Left ventricle myocardium inferior (tissue), 1 donor: ENCODE measurements at regions not wholly inside any gene's neighbourhood (a gene's known extent, or its start where the extent isn't known, plus 50 kb on each side); places are given as distances from the start of the nearest gene placed in this dataset.

Source experiments
- DNase-seq: peaks from one replicate; pipeline ENCODE4 v3.0.0-alpha.2; 2020
- H3K27ac ChIP-seq: fragments of 200-600 bp; replicated peaks from 2 replicates; pipeline ENCODE4 v1.8.0; 2021
- H3K27me3 ChIP-seq: fragments of 200-600 bp; 2 replicates; pipeline ENCODE4 v1.8.0; 2021; ENCODE audit warnings: low read depth
- H3K36me3 ChIP-seq: fragments of 200-600 bp; 2 replicates; pipeline ENCODE4 v1.8.0; 2021
- H3K4me1 ChIP-seq: fragments of 200-600 bp; 2 replicates; pipeline ENCODE4 v1.8.0; 2021
- H3K4me3 ChIP-seq: fragments of 200-600 bp; 2 replicates; pipeline ENCODE4 v1.8.0; 2021; ENCODE audit warnings: mild to moderate bottlenecking, moderate library complexity
- H3K9me3 ChIP-seq: fragments of 200-600 bp; replicated peaks from 2 replicates; pipeline ENCODE4 v1.8.0; 2021
- CTCF ChIP-seq: fragments of 200-600 bp; IDR thresholded peaks from 2 replicates; pipeline ENCODE4 v1.8.0; 2021; ENCODE audit warnings: antibody characterized with exemption, mild to moderate bottlenecking, borderline replicate concordance
- intact Hi-C: fragments of 100-400 bp; cut with micrococcal nuclease; formaldehyde crosslinking; loops from one replicate; pipeline ENCODE4 v1.11.0; 2022
- donor health status: DM: no; HTN: yes; CAD: no; lungs with severe emphysema.

DNA sequence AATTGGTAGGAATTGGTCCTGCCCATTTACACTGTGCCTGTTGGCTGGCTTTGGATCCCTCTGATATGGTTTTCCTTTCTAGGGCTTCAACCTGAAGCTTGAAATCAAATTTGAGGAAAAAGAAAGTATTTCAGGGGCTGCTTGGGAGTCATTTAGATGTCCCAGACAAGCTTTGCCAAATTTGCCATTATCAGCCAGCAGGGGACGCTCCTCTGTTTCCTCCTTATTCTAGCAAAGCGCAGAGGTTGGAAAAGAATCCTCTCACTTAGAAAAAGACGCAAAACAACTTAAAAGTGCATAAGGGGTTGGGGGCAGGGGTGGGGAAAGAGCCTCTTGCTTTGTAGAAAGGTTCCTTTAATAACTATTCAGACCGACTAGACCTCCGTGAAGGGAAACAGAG, 1211.1 kb upstream of the PCDH20 start:
- no peaks in the 10 kb centered on the region for H3K36me3 ChIP-seq
- no peak overlapping the region for H3K4me3 ChIP-seq
- no peak for TF ChIP-seq CTCF
- no peaks in the 10 kb centered on the region for H3K4me1 ChIP-seq
- no peak for DNase-seq
- no peaks in the 10 kb centered on the region for H3K27me3 ChIP-seq
- intact Hi-C loops = no loop called here
- peaks cover 25% of the 10 kb centered on the region for H3K9me3 ChIP-seq
- no peak overlapping the region for H3K27ac ChIP-seq

DNA sequence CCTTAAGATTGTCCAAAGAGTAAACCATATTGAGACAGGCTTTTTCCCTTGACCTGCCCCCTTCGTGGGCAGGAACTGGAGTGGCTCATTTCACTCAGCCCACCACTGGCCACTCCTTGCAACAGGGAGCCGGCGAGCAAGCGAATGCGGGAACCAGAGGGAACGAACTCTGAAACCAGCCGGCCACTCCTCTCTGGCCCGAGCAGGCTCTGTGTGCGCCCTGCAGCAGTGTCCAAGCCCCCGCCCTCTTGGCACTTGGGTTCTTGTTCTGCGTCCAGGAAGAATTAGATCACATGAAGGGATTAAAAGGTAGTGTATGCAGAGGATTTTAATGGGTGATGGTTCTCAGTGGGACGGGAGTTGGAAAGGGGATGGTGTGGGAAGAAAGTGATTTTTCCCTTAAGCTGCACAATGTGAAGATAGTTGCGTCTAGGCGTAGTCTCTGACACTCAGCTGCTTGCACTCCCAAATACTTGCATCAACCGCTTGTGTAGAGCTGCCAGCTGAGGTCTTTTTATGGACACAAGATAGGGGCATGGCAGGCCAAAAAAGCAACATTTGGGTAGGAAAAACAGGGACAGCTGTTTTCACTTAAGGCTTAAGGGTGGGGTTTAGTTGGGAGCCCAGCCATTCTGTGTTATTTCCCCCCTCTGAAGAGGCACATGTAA, 1209.7 kb upstream of the PCDH20 start:
- intact Hi-C loops = no loop called here
- TF ChIP-seq CTCF = no peak
- Histone ChIP-seq H3K27ac (no peak overlapping the region), H3K27me3 (no peaks in the 10 kb centered on the region), H3K4me3 (no peak overlapping the region), H3K9me3 (peaks cover 38% of the 10 kb centered on the region), H3K36me3 (no peaks in the 10 kb centered on the region), H3K4me1 (no peaks in the 10 kb centered on the region)
- DNase-seq = no peak

DNA sequence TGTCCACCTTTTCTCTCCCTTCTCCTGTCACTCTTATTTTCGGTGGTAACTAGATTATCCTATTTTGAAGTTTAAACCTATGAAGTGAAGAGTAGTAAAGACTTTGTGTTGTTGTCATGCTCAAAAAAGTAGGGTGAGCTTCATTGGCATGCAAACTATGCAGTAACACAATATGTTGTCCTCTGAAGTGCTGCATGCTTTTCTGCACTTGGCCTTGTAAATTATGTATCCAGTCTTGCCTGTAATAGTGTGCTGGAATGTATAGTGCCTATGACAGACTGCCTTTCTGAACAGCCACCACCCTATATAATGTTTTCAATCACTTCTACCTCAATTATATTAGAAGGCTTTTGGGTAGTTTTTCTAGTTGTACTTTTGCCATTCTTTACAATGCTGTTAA, 1198.2 kb upstream of the PCDH20 start:
- H3K4me3 ChIP-seq = no peak overlapping the region
- H3K36me3 ChIP-seq = no peaks in the 10 kb centered on the region
- TF ChIP-seq CTCF = no peak
- intact Hi-C loops = no loop called here
- no peak for DNase-seq
- H3K27me3 ChIP-seq = no peaks in the 10 kb centered on the region
- peaks cover 21% of the 10 kb centered on the region for H3K9me3 ChIP-seq
- H3K4me1 ChIP-seq = no peaks in the 10 kb centered on the region
- no peak overlapping the region for H3K27ac ChIP-seq

- Histone ChIP-seq H3K36me3 (no peaks in the 10 kb centered on the region), H3K27me3 (no peaks in the 10 kb centered on the region), H3K4me1 (no peaks in the 10 kb centered on the region), H3K9me3 (peaks cover 38% of the 10 kb centered on the region), H3K4me3 (no peak overlapping the region), H3K27ac (no peak overlapping the region)
- no peak for DNase-seq
- intact Hi-C loops = no loop called here
- TF ChIP-seq CTCF = no peak
These were observed 1195.7 kb upstream of the PCDH20 start for GRCh38 chr13:62611343-62611742.

GRCh38 chr13:62598708-62599107, 1183.1 kb upstream of the PCDH20 start:
- no peak for DNase-seq
- Histone ChIP-seq H3K9me3 (peaks cover 2% of the 10 kb centered on the region), H3K27ac (no peak overlapping the region), H3K36me3 (no peaks in the 10 kb centered on the region), H3K27me3 (no peaks in the 10 kb centered on the region), H3K4me3 (no peak overlapping the region), H3K4me1 (no peaks in the 10 kb centered on the region)
- intact Hi-C loops = no loop called here
- TF ChIP-seq CTCF = no peak
